ENCODE measurements at regions not wholly inside any gene's neighbourhood (a gene's known extent, or its start where the extent isn't known, plus 50 kb on each side); places are given as distances from the start of the nearest gene placed in this dataset.

- no peak overlapping the region for H3K27ac Mint-ChIP-seq (ENCODE audit: unreplicated experiment)
- Histone ChIP-seq H3K4me2 (ENCODE audit: low read length) (peak overlapping the region; percentile 49), H3K27ac (ENCODE audit: low read depth, low read length) (no peak overlapping the region), H3K4me3 (ENCODE audit: insufficient read depth, low read depth, low read length) (no peak overlapping the region), H3K27me3 (ENCODE audit: insufficient read depth, low read length) (no peaks in the 10 kb centered on the region), H4K20me1 (ENCODE audit: insufficient read depth, low read length) (no peaks in the 10 kb centered on the region), H3K4me1 (ENCODE audit: insufficient read depth, low read length) (no peaks in the 10 kb centered on the region), H3K36me3 (ENCODE audit: insufficient read depth, low read length) (no peaks in the 10 kb centered on the region), H2AFZ (ENCODE audit: low read depth, low read length) (peak overlapping the region; percentile 43), H3K79me2 (ENCODE audit: insufficient read depth, low read length) (no peaks in the 10 kb centered on the region), H3K9me3 (ENCODE audit: insufficient read depth, low read depth, low read length) (no peaks in the 10 kb centered on the region), H3K9ac (ENCODE audit: low read length) (no peak overlapping the region)
- H3K36me3 Mint-ChIP-seq (ENCODE audit: low read depth, unreplicated experiment), result no peaks in the 10 kb centered on the region
- H3K4me3 Mint-ChIP-seq (ENCODE audit: unreplicated experiment), result no peak overlapping the region
- H3K4me1 Mint-ChIP-seq (ENCODE audit: low read depth, unreplicated experiment), result no peaks in the 10 kb centered on the region
- no peak for FAIRE-seq
- TF ChIP-seq CTCF (IDR thresholded peaks at IDR 0.05; ENCODE audit: insufficient read depth, low read depth, low read length) (no peak), EZH2 (IDR thresholded peaks at IDR 0.05; ENCODE audit: insufficient read depth, low read length) (no peak)
- H3K27me3 Mint-ChIP-seq (ENCODE audit: low read depth, unreplicated experiment), result no peaks in the 10 kb centered on the region
- H3K9me3 Mint-ChIP-seq (ENCODE audit: unreplicated experiment), result no peaks in the 10 kb centered on the region
- no peak for DNase-seq (ENCODE audit: low read depth)
Observed at GRCh38 chr5:87770016-87770570, 357.4 kb upstream of the CCNH start.

- no peaks in the 10 kb centered on the region for H3K27me3 Mint-ChIP-seq (ENCODE audit: low read depth, unreplicated experiment)
- Histone ChIP-seq H3K4me3 (ENCODE audit: insufficient read depth, low read depth, low read length) (no peak overlapping the region), H3K79me2 (ENCODE audit: insufficient read depth, low read length) (no peaks in the 10 kb centered on the region), H2AFZ (ENCODE audit: low read depth, low read length) (no peak overlapping the region), H3K27me3 (ENCODE audit: insufficient read depth, low read length) (no peaks in the 10 kb centered on the region), H3K9ac (ENCODE audit: low read length) (no peak overlapping the region), H3K4me2 (ENCODE audit: low read length) (no peak overlapping the region), H3K9me3 (ENCODE audit: insufficient read depth, low read depth, low read length) (no peaks in the 10 kb centered on the region), H4K20me1 (ENCODE audit: insufficient read depth, low read length) (no peaks in the 10 kb centered on the region), H3K36me3 (ENCODE audit: insufficient read depth, low read length) (no peaks in the 10 kb centered on the region), H3K4me1 (ENCODE audit: insufficient read depth, low read length) (no peaks in the 10 kb centered on the region), H3K27ac (ENCODE audit: low read depth, low read length) (no peak overlapping the region)
- TF ChIP-seq CTCF (IDR thresholded peaks at IDR 0.05; ENCODE audit: insufficient read depth, low read depth, low read length) (no peak), EZH2 (IDR thresholded peaks at IDR 0.05; ENCODE audit: insufficient read depth, low read length) (no peak)
- no peaks in the 10 kb centered on the region for H3K36me3 Mint-ChIP-seq (ENCODE audit: low read depth, unreplicated experiment)
- DNase-seq (ENCODE audit: low read depth), result no peak
- no peak overlapping the region for H3K4me3 Mint-ChIP-seq (ENCODE audit: unreplicated experiment)
- no peaks in the 10 kb centered on the region for H3K9me3 Mint-ChIP-seq (ENCODE audit: unreplicated experiment)
- H3K4me1 Mint-ChIP-seq (ENCODE audit: low read depth, unreplicated experiment), result no peaks in the 10 kb centered on the region
- H3K27ac Mint-ChIP-seq (ENCODE audit: unreplicated experiment), result no peak overlapping the region
- FAIRE-seq, result no peak
Observed at GRCh38 chr5:87769157-87769556, 356.4 kb upstream of the CCNH start.

GRCh38 chr5:87768190-87768589 is 355.5 kb upstream of the CCNH start:
- FAIRE-seq (no peak), DNase-seq (ENCODE audit: low read depth) (no peak)
- H3K9me3 Mint-ChIP-seq (ENCODE audit: unreplicated experiment), result no peaks in the 10 kb centered on the region
- Histone ChIP-seq H3K9ac (ENCODE audit: low read length) (no peak overlapping the region), H3K4me2 (ENCODE audit: low read length) (no peak overlapping the region), H3K4me3 (ENCODE audit: insufficient read depth, low read depth, low read length) (no peak overlapping the region), H3K79me2 (ENCODE audit: insufficient read depth, low read length) (no peaks in the 10 kb centered on the region), H3K27me3 (ENCODE audit: insufficient read depth, low read length) (no peaks in the 10 kb centered on the region), H4K20me1 (ENCODE audit: insufficient read depth, low read length) (no peaks in the 10 kb centered on the region), H3K36me3 (ENCODE audit: insufficient read depth, low read length) (no peaks in the 10 kb centered on the region), H3K4me1 (ENCODE audit: insufficient read depth, low read length) (no peaks in the 10 kb centered on the region), H2AFZ (ENCODE audit: low read depth, low read length) (no peak overlapping the region), H3K9me3 (ENCODE audit: insufficient read depth, low read depth, low read length) (no peaks in the 10 kb centered on the region), H3K27ac (ENCODE audit: low read depth, low read length) (no peak overlapping the region)
- no peak overlapping the region for H3K27ac Mint-ChIP-seq (ENCODE audit: unreplicated experiment)
- H3K4me1 Mint-ChIP-seq (ENCODE audit: low read depth, unreplicated experiment), result no peaks in the 10 kb centered on the region
- no peaks in the 10 kb centered on the region for H3K27me3 Mint-ChIP-seq (ENCODE audit: low read depth, unreplicated experiment)
- no peak overlapping the region for H3K4me3 Mint-ChIP-seq (ENCODE audit: unreplicated experiment)
- H3K36me3 Mint-ChIP-seq (ENCODE audit: low read depth, unreplicated experiment), result no peaks in the 10 kb centered on the region
- no peak for TF ChIP-seq EZH2 (IDR thresholded peaks at IDR 0.05; ENCODE audit: insufficient read depth, low read length)
- no peak for TF ChIP-seq CTCF (IDR thresholded peaks at IDR 0.05; ENCODE audit: insufficient read depth, low read depth, low read length)
